Stimulated activated effector memory CD8-positive, alpha-beta T cell treated with anti-CD3 and anti-CD28 coated beads, Interleukin-12 subunit alpha, Interleukin-12 subunit beta, amount 100 ng/mL, for 72 hours (primary cell): ENCODE measurements at regions not wholly inside any gene's neighbourhood (a gene's known extent, or its start where the extent isn't known, plus 50 kb on each side); places are given as distances from the start of the nearest gene placed in this dataset.
"Not testable (repeated sequence)": the region's sequence is repeated elsewhere in the genome, so short reads cannot be mapped to it uniquely, and the experiment has no call there.

Source experiments
- ATAC-seq: fragments of 150-1000 bp; cut with Tn5 transposase; 2 replicates; pipeline ENCODE4 v1.10.0; 2021
- DNase-seq, 2 donors: peaks; one replicate each; pipeline ENCODE4 v3.0.0; 2021 to 2022; ENCODE audit warnings: low spot score in 2 of 2
- H3K27ac Mint-ChIP-seq: one replicate; pipeline ENCODE4 v1.8.0; 2022; ENCODE audit warnings: mild to moderate bottlenecking, mixed read lengths
- H3K36me3 Mint-ChIP-seq: one replicate; pipeline ENCODE4 v1.8.0; 2022; ENCODE audit warnings: mild to moderate bottlenecking, mixed read lengths
- H3K4me1 Mint-ChIP-seq: one replicate; pipeline ENCODE4 v1.8.0; 2022; ENCODE audit warnings: mixed read lengths
- H3K4me3 Mint-ChIP-seq: one replicate; pipeline ENCODE4 v1.8.0; 2022; ENCODE audit warnings: mild to moderate bottlenecking, mixed read lengths
- H3K9me3 Mint-ChIP-seq: one replicate; pipeline ENCODE4 v1.8.0; 2022; ENCODE audit warnings: mixed read lengths

DNA sequence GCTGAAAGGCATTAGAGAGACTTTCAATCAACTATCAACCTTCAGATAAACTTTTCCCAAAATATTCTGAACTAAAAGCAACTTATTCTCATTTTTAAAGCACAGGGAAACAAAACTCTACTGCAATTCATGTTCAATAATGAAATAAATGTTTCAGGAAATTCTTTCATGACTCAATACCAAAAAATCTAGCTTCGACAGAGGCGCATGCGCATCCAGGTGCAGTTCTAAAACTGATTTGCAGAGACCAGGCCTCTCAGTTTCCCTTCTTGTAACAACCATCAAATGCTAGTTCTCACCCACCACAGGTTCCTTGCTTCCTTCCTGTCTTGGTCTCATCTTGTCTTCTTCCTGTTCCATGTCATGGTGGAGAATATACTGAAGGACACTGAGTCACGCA, 55.3 kb upstream of the NRBF2 start:
- Mint-ChIP-seq H3K4me1 (no peaks in the 10 kb centered on the region), H3K36me3 (no peaks in the 10 kb centered on the region), H3K27ac (no peak overlapping the region), H3K4me3 (no peak overlapping the region), H3K9me3 (no peaks in the 10 kb centered on the region)
- DNase-seq (no peak), ATAC-seq (no peak)

DNA sequence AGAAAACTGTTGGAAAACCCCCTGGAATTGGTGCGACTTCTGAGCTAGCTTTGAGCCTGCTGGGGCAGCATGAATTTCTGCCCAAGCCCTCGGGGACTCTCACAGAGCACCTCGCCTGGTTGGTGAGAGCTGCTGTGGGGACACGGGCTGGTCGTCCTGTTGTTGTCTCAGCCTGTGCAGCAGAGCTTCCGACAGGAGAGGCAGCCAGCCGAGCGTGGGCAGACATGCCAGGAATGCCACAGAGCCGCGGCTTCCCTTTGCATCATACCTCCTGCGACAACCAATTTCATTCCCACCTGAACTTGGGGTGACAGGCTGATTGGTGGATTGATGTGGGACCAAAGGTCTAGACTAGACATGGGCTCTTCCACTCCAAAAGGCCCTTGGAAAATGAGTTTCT, 60.2 kb upstream of the NRBF2 start:
- no peak for DNase-seq
- no peak for ATAC-seq
- Mint-ChIP-seq H3K9me3 (no peaks in the 10 kb centered on the region), H3K36me3 (no peaks in the 10 kb centered on the region), H3K27ac (no peak overlapping the region), H3K4me1 (peaks cover 7% of the 10 kb centered on the region), H3K4me3 (no peak overlapping the region)

DNA sequence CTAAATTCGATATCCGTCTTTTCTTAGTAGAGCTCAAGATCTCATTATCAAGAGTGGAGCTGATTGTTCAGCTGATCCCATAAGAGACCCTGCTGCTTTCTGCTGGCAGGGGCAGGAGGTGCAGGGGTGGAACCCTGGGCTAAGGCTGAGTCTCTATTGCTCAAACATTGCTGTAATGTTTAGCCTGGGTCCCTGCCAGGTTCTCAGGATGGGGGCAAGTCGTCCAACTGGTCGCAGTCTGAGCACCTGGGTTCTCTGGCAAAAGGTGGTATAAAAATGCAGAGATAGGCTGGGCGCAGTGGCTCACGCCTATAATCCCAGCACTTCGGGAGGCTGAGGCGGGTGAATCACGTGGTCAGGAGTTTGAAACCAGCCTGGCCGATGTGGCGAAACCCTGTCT, 62.0 kb upstream of the NRBF2 start:
- Mint-ChIP-seq H3K27ac (no peak overlapping the region), H3K4me3 (no peak overlapping the region), H3K36me3 (no peaks in the 10 kb centered on the region), H3K4me1 (peaks cover 9% of the 10 kb centered on the region), H3K9me3 (no peaks in the 10 kb centered on the region)
- no peak for DNase-seq
- ATAC-seq: no peak

DNA sequence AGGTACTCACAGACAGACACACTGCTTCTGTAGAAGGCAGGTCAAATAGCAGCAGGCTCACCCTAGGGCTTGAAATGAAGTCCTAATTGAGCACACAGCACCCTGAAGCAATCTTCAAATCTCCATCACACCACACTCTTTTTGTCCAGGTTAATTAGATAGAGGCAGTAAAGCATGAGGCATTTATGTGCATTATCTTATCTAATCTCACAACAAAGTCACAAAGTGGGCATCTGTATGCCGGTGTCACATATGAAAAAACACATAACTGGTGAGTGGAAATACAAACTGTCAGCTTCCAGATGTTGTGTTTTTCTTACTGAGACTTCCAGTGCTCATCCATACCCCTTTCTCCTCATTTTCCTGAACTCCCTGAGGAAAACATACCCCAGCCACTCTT, 63.8 kb upstream of the NRBF2 start:
- Mint-ChIP-seq H3K4me3 (no peak overlapping the region), H3K4me1 (peaks cover 16% of the 10 kb centered on the region), H3K27ac (no peak overlapping the region), H3K9me3 (no peaks in the 10 kb centered on the region), H3K36me3 (no peaks in the 10 kb centered on the region)
- DNase-seq (no peak), ATAC-seq (no peak)

DNA sequence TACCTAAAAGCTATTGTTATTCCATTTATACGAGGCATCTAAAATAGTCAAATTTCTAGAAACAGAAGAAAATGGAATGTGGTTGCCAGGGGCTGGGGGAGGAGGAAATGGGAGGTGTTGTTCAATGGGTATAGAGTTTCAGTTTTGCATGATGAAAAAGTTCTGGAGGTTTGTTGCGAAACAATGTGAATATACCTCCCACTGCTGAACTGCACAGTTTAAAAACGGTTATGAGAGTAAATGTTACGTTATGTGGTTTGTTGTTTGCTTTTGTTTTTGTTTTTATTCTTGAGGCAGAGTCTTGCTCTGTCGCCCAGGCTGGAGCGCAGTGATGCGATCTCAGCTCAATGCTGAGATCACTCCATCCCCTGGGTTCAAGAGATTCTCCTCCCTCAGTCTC, 64.9 kb upstream of the NRBF2 start:
- Mint-ChIP-seq H3K36me3 (no peaks in the 10 kb centered on the region), H3K27ac (no peak overlapping the region), H3K4me3 (peak overlapping the region; percentile 1), H3K9me3 (no peaks in the 10 kb centered on the region), H3K4me1 (peaks cover 16% of the 10 kb centered on the region)
- DNase-seq (no peak), ATAC-seq (peak; percentile 82)

DNA sequence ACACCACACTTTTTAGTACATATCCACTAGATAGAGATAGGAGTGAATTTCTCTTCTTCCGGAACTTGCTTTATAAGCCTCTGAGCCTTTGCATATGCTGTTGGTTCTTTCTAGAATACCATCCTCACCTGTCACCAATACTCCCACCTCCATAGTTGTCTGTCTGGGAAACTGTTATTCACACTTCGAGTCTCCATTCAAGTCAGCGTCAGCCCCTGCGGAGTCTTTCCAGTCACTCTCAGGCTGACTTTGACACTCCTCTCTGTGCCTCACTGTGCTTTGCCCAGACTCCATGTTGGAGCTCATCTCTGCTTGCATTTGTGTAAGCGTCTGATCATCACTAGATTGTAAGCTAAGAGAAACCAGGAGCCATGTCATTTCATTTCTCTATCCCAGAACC, 66.5 kb upstream of the NRBF2 start:
- no peaks in the 10 kb centered on the region for H3K36me3 Mint-ChIP-seq
- DNase-seq: no peak
- no peak overlapping the region for H3K27ac Mint-ChIP-seq
- no peak overlapping the region for H3K4me3 Mint-ChIP-seq
- peaks cover 16% of the 10 kb centered on the region for H3K4me1 Mint-ChIP-seq
- ATAC-seq: no peak
- H3K9me3 Mint-ChIP-seq: no peaks in the 10 kb centered on the region

DNA sequence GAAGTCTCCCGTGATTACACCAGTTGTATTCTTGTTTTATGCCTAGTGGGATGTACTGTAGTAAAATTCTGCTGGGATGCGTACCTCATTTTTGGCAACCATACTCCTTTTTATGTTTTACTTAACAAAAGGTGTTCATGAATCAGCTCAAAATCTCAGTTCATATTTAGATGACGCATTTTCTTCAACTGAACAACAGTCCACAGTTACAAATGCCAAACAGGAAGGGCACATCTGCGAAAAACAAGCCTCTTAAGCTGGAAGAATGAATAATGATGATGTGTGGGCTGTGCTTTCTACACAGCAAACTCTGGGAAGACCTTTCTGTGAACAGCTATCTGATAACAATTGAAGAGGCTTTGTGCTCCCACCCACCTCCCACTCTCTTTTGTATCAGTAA, 68.4 kb upstream of the NRBF2 start:
- no peak overlapping the region for H3K27ac Mint-ChIP-seq
- peak overlapping the region; percentile 17 for H3K4me3 Mint-ChIP-seq
- DNase-seq (no peak), ATAC-seq (peak; percentile 42)
- no peaks in the 10 kb centered on the region for H3K36me3 Mint-ChIP-seq
- H3K4me1 Mint-ChIP-seq: peaks cover 16% of the 10 kb centered on the region
- H3K9me3 Mint-ChIP-seq: no peaks in the 10 kb centered on the region

DNA sequence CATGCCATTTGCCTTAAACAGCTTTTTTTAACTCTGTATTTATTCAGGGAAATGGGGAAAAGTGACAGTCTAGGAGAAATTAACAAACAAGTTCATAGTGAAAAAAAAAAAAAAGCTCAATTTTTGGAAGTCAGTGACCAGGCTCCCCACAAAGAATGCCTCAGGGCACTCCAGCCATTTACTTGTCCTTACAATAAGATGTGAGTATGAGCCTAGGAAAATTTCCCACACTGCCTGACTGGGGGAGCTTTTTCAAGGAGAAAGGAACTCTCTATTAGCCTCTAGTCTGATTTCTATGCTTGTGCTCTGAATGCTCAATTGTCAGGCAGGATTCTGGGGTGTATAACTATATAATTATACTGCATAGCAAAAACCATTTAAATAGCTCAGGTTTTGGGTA, 74.9 kb upstream of the NRBF2 start:
- Mint-ChIP-seq H3K27ac (no peak overlapping the region), H3K4me1 (peaks cover 7% of the 10 kb centered on the region), H3K4me3 (no peak overlapping the region), H3K9me3 (no peaks in the 10 kb centered on the region), H3K36me3 (no peaks in the 10 kb centered on the region)
- ATAC-seq (no peak), DNase-seq (no peak)

DNA sequence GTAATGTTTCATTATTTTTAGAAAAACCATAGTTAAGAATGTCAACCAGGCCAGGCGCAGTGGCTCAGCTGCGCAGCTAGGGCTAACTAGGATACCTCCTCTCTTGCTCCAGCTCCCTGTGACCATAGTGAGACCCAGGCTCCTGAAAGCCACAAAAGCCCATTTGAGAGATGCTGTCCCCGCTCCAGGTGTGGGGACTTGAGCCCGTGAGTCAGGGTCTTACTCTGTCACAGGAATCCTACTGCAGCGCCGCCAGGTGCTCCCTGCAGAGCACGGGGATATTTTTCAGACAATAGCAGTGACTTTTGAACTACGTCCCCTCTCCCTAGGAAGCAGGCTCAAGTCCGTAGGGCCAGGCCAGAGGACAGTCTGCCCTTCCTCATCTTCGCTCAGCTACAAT, 75.6 kb upstream of the NRBF2 start:
- DNase-seq (no peak), ATAC-seq (no peak)
- Mint-ChIP-seq H3K27ac (no peak overlapping the region), H3K9me3 (no peaks in the 10 kb centered on the region), H3K4me3 (no peak overlapping the region), H3K36me3 (no peaks in the 10 kb centered on the region), H3K4me1 (peaks cover 7% of the 10 kb centered on the region)

DNA sequence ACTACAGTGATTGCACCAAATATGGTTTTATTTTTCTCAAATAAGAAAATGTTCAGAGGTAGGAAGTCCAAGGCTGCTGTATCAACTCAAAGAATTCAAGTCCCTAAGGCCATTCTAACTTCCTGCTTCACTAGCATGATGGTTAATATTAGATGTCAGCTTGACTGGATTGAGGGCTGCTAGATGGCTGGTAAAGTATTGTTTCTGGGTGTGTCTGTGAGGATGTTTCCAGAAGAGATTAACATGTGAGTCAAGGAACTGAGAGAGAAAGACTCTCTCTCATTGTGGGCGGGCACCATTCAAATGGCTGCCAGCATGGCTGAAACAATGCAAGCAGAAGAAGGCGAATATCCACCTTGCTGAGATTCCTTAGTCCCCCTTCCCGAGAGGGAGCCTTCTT, 77.4 kb upstream of the NRBF2 start:
- ATAC-seq (peak; percentile 35), DNase-seq (no peak)
- Mint-ChIP-seq H3K36me3 (no peaks in the 10 kb centered on the region), H3K4me3 (no peak overlapping the region), H3K27ac (no peak overlapping the region), H3K9me3 (no peaks in the 10 kb centered on the region), H3K4me1 (peaks cover 7% of the 10 kb centered on the region)

DNA sequence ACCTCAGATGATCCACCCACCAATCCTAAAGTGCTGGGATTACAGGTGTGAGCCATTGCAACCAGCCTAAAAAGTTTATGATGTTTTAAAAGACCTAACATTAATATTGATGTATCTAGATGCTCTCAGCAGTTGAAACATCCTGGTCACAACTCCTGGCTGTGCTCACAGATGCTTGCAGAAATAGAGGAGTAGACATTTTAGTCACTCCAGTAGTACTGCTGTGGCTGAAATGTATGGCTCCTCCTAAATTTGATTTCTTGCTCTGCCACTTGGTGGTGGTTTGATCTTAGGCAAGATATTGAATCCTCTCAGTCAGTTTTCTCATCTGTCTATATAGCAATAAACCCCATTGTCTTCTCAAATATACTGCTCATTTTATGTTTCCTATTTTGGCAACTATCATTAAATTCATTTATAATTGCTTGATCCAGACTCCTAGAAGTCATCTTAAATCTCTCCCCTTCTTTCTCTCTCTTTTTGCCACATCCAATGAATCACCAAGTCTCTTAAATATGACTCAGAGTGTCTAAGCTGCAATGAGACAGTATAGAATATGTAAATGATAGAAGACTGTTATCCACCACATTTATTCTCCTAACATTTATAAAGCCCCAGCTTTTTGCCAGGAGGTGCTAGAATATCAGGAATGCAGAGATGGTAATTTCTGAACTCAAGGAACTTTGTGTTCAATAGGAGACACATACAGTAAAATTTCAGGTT, 78.1 kb upstream of the NRBF2 start:
- Mint-ChIP-seq H3K4me1 (peaks cover 7% of the 10 kb centered on the region), H3K4me3 (no peak overlapping the region), H3K9me3 (no peaks in the 10 kb centered on the region), H3K27ac (no peak overlapping the region), H3K36me3 (no peaks in the 10 kb centered on the region)
- ATAC-seq: peak; percentile 92
- DNase-seq: no peak

DNA sequence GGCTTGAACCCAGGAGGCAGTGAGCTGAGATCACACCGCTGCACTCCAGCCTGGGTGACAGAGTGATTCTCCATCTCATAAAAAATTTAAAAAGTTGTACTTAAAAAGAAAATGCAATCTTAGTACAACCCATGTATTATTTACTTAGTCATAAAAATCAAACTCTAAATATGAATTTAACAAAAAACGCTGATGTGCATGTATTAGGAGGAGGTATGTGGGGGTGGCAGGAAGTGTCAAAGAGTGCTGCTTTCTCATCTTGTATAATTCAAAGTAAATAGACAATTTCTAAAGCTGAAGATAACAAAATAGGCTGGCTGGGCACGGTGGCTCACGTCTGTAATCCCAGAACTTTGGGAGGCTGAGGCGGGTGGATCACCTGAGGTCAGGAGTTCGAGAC, 81.0 kb upstream of the NRBF2 start:
- no peaks in the 10 kb centered on the region for H3K36me3 Mint-ChIP-seq
- ATAC-seq: no peak
- peaks cover 3% of the 10 kb centered on the region for H3K9me3 Mint-ChIP-seq
- no peak overlapping the region for H3K4me3 Mint-ChIP-seq
- no peak for DNase-seq
- H3K27ac Mint-ChIP-seq: no peak overlapping the region
- H3K4me1 Mint-ChIP-seq: peaks cover 12% of the 10 kb centered on the region

DNA sequence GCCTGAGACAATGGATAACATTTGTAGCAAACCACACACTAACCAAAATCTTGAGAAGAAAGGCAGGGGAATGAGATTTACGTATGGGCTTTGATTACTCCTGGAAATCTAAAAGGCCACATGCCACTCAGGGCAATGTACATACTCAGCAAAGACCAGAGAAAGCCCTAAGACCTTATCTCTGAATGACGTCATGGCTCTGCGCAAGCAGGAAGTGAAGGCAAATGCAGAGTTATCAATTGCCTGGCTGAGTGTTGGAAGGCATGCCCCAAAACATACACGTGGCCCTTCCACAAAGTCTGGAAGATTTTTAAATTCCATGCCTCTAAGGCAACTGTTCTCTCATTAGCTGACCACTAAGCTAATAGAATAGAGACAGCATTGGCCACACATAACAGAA, 90.9 kb upstream of the NRBF2 start:
- peaks cover 9% of the 10 kb centered on the region for H3K9me3 Mint-ChIP-seq
- ATAC-seq (no peak), DNase-seq (no peak)
- H3K27ac Mint-ChIP-seq: no peak overlapping the region
- H3K36me3 Mint-ChIP-seq: no peaks in the 10 kb centered on the region
- H3K4me1 Mint-ChIP-seq: peaks cover 1% of the 10 kb centered on the region
- H3K4me3 Mint-ChIP-seq: no peak overlapping the region

DNA sequence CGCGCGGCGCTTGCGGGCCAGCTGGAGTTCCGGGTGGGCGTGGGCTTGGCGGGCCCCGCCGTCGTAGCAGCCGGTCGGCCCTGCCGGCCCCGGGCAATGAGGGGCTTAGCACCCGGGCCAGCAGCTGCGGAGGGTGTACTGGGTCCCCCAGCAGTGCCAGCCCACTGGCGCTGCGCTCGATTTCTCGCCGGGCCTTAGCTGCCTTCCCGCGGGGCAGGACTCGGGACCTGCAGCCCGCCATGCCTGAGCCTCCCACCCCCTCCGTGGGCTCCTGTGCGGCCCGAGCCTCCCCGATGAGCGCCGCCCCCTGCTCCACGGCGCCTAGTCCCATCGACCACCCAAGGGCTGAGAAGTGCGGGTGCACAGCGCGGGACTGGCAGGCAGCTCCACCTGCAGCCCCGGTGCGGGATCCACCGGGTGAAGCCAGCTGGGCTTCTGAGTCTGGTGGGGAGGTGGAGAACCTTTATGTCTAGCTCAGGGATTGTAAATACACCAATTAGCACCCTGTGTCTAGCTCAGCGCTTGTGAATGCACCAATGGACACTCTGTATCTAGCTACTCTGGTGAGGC, 99.4 kb upstream of the NRBF2 start:
- ATAC-seq, H3K36me3 Mint-ChIP-seq, DNase-seq, H3K4me1 Mint-ChIP-seq, H3K4me3 Mint-ChIP-seq, H3K9me3 Mint-ChIP-seq, H3K27ac Mint-ChIP-seq: not testable (repeated sequence)

DNA sequence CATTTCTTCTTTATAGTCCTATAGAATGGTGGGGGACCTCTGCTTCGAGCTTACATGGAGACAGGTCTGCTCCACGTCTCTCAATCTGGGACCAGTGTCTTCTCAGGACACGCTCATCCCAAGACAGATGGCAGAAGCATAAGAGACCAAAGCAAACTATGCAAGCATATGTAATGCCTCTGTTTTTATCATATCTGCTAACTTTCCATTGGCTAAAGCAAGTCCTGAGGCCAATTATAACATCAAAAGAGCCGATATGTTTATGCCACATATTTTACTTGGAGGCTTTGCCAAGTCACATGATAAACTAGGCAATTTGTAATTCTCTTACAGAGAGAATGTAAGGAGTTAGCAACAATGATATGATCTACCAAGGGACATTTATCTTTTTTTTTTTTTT, 102.6 kb upstream of the NRBF2 start:
- no peak for ATAC-seq
- DNase-seq: no peak
- H3K4me3 Mint-ChIP-seq: no peak overlapping the region

DNA sequence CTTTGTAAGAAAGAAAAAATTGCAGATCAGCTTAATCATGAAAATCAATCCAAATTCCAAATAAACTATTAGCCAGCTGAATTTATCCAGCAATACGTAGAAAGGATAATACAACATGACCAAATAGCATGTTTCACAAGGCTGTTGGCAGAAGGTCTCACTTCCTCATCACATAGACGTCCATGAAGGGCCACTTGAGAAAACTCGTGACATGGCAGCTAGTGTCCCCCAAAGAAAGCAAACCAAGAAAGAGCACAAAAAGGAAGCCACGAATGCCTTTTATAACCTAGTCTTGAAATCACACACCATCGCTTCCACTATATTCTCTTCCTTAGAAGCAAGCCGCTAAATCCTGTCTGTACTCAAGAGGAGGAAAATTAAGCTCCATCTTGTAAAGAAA, 105.6 kb upstream of the NRBF2 start:
- no peaks in the 10 kb centered on the region for H3K36me3 Mint-ChIP-seq
- H3K4me1 Mint-ChIP-seq: no peaks in the 10 kb centered on the region
- DNase-seq (no peak), ATAC-seq (no peak)
- no peak overlapping the region for H3K27ac Mint-ChIP-seq
- no peak overlapping the region for H3K4me3 Mint-ChIP-seq
- no peaks in the 10 kb centered on the region for H3K9me3 Mint-ChIP-seq

More for the DNA sequence above, 102.6 kb upstream of the NRBF2 start:
- H3K4me1 Mint-ChIP-seq: no peaks in the 10 kb centered on the region
- no peaks in the 10 kb centered on the region for H3K36me3 Mint-ChIP-seq
- H3K9me3 Mint-ChIP-seq: no peaks in the 10 kb centered on the region
- H3K27ac Mint-ChIP-seq: no peak overlapping the region
